ENCODE measurements at regions not wholly inside any gene's neighbourhood (a gene's known extent, or its start where the extent isn't known, plus 50 kb on each side); places are given as distances from the start of the nearest gene placed in this dataset.
A peak's percentile ranks its signal among the peaks of the same experiment; 100 is the strongest.
"Not testable (repeated sequence)": the region's sequence is repeated elsewhere in the genome, so short reads cannot be mapped to it uniquely, and the experiment has no call there.

DNA sequence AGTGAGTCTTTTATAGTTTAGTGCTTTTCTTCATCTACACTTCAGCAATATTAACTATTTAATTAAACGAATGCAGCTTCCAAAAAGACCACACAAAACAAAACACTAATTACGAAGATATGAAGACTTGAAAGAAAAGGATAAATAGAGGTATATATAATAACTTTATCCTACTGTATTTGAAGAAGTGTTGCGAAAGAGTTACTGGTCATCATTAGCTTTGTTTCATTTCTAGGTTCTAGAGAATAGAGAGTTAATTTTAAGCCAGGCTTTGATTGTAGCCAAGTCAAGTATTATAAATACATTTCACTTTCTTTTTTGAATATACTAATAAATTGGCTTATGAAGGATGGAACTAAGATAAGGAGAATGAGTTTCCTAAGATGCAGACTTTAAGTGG, 416.8 kb upstream of the GBE1 start:
- intact Hi-C loops (cut with DNase I; ENCODE audit: low total_unique reads): no loop called here
- 92% methylated on average over 3 of the region's 3 CpGs for WGBS, 2 donors
- no peaks in the 10 kb centered on the region for H3K36me3 ChIP-seq (ENCODE audit: low read depth, missing control alignments)
- no peaks in the 10 kb centered on the region for H3K27me3 ChIP-seq
- no peak for DNase-seq
- no peak overlapping the region for H3K4me3 ChIP-seq
- H3K9me3 ChIP-seq: no peaks in the 10 kb centered on the region
- TF ChIP-seq, protein P1, sequence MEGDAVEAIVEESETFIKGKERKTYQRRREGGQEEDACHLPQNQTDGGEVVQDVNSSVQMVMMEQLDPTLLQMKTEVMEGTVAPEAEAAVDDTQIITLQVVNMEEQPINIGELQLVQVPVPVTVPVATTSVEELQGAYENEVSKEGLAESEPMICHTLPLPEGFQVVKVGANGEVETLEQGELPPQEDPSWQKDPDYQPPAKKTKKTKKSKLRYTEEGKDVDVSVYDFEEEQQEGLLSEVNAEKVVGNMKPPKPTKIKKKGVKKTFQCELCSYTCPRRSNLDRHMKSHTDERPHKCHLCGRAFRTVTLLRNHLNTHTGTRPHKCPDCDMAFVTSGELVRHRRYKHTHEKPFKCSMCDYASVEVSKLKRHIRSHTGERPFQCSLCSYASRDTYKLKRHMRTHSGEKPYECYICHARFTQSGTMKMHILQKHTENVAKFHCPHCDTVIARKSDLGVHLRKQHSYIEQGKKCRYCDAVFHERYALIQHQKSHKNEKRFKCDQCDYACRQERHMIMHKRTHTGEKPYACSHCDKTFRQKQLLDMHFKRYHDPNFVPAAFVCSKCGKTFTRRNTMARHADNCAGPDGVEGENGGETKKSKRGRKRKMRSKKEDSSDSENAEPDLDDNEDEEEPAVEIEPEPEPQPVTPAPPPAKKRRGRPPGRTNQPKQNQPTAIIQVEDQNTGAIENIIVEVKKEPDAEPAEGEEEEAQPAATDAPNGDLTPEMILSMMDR (IDR thresholded peaks at IDR 0.05): no peak
- no peak for TF ChIP-seq POLR2A (IDR thresholded peaks at IDR 0.05)
- no peaks in the 10 kb centered on the region for H3K4me1 ChIP-seq
- H3K27ac ChIP-seq: no peak overlapping the region

DNA sequence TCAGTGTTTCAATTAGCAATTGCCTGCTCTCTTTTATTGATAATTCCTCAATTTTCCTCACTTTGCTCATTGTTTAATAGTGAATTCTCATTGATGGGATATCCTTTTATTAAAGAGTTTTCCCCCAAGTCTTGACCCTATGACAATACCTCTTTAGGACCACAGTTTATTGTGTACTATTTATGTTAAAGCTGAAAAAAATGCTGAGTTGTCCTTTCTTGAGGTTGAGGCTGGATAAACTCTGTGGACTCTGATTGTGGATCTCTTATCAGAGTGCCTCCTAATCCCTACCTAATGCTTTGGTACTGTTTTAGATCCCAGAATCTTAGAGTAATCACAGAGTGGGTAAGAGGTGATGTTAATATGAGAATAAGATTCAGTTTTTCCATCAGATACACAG, 416.3 kb upstream of the GBE1 start:
- no peak for TF ChIP-seq POLR2A (IDR thresholded peaks at IDR 0.05)
- TF ChIP-seq, protein P1 (IDR thresholded peaks at IDR 0.05): no peak
- H3K4me3 ChIP-seq: no peak overlapping the region
- no peaks in the 10 kb centered on the region for H3K36me3 ChIP-seq (ENCODE audit: low read depth, missing control alignments)
- no peaks in the 10 kb centered on the region for H3K4me1 ChIP-seq
- H3K27ac ChIP-seq: no peak overlapping the region
- no peaks in the 10 kb centered on the region for H3K27me3 ChIP-seq
- no peaks in the 10 kb centered on the region for H3K9me3 ChIP-seq
- intact Hi-C loops (cut with DNase I; ENCODE audit: low total_unique reads): no loop called here
- DNase-seq: no peak

DNA sequence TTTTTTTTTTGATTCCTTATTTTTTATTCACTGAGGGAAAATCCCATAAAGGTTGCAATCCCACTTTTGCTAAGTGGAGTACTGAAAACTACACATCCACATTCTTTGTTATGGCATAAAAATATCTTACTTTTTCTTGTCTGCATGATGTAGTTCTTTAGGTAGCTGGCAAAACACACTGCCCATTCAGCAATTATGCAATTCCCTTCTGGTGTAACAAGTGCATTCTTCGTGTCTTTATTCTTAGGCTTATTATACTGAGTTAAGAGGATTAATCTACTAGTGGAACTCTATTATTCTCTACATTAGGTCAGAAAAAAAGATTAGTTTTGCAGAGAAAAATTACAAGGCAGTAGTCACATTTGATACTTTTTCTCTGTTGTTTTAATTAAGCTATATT, 403.8 kb upstream of the GBE1 start:
- no peaks in the 10 kb centered on the region for H3K4me1 ChIP-seq
- H3K27ac ChIP-seq: no peak overlapping the region
- intact Hi-C loops (cut with DNase I; ENCODE audit: low total_unique reads): no loop called here
- 91 to 93% methylated on average over 1 of the region's 1 CpG for WGBS, 2 donors
- TF ChIP-seq, protein P1 (IDR thresholded peaks at IDR 0.05): no peak
- TF ChIP-seq POLR2A (IDR thresholded peaks at IDR 0.05): no peak
- no peaks in the 10 kb centered on the region for H3K9me3 ChIP-seq
- no peaks in the 10 kb centered on the region for H3K27me3 ChIP-seq
- no peak overlapping the region for H3K4me3 ChIP-seq
- no peaks in the 10 kb centered on the region for H3K36me3 ChIP-seq (ENCODE audit: low read depth, missing control alignments)
- DNase-seq: no peak

DNA sequence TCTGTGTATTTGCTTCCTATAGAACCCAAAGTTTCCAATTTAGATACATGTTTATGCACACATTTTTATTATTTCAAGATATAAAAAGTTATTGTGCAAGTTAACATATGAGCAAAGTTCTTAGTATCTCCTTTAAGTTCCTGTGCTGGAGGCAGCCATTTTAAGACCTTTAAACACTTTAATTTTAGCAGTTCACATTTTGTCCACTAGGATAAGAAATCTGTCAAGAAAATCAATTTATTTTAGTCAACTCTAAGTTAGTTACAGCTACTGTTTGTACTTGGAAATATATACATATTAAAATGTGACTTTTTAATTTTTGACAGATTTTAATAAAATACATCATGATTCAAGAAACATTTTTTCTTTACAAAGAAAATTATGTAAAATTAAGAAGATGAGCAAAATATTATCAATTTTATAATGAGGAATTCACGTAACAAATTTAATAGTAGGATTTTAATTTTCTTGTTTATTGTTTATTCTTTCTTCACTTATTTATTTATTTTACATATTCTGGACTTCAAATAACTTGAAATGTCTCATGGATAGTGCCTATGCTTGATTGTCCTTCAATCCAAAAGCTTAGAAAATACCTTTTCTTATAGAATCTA, 402.6 kb upstream of the GBE1 start:
- intact Hi-C loops (cut with DNase I; ENCODE audit: low total_unique reads): no loop called here
- 84 to 96% methylated on average over 1 of the region's 1 CpG for WGBS, 2 donors
- Histone ChIP-seq H3K27me3 (no peaks in the 10 kb centered on the region), H3K36me3 (ENCODE audit: low read depth, missing control alignments) (no peaks in the 10 kb centered on the region), H3K9me3 (no peaks in the 10 kb centered on the region), H3K27ac (no peak overlapping the region), H3K4me3 (no peak overlapping the region), H3K4me1 (no peaks in the 10 kb centered on the region)
- no peak for DNase-seq
- TF ChIP-seq POLR2A (IDR thresholded peaks at IDR 0.05): no peak
- TF ChIP-seq, protein P1 (IDR thresholded peaks at IDR 0.05): peak in 1 of 3 experiments; percentile 77

DNA sequence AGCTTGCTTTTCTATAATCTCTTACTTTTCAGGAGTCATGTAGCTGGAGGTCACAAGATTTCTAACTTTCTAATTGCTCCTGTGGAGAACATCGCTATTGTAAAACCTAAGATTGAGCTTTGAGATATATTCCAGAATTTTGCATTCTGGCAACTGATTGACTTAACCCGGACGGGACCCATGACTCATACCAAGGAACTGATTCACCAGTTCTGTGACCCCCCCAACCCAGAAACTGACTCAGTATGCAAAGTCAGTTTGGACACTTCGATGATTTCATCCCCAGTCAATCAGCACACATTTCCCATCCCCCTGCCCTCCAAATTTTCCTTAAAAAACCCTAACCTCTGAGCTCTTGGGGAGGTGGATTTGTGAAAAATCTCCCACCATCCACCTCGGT, 396.5 kb upstream of the GBE1 start:
- TF ChIP-seq, protein P1 (IDR thresholded peaks at IDR 0.05): no peak
- TF ChIP-seq POLR2A (IDR thresholded peaks at IDR 0.05): no peak
- Histone ChIP-seq H3K27me3 (no peaks in the 10 kb centered on the region), H3K36me3 (ENCODE audit: low read depth, missing control alignments) (no peaks in the 10 kb centered on the region), H3K4me3 (no peak overlapping the region), H3K4me1 (no peaks in the 10 kb centered on the region), H3K9me3 (no peaks in the 10 kb centered on the region), H3K27ac (no peak overlapping the region)
- 80 to 87% methylated on average over 5 of the region's 5 CpGs for WGBS, 2 donors
- intact Hi-C loops (cut with DNase I; ENCODE audit: low total_unique reads): no loop called here
- DNase-seq: no peak

DNA sequence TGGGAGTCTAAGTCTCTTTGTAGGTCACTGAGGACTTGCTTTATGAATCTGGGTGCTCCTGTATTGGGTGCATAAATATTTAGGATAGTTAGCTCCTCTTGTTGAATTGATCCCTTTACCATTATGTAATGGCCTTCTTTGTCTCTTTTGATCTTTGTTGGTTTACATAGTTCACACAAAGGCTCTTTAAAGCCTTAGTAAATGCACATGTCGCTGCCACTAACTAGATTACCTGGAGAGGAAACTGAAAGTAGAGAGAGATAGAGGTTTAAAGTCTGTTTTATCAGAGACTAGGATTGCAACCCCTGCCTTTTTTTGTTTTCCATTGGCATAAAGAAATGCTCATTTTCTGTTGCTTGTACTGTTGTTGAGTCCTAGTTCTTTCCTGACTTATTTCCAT, 392.4 kb upstream of the GBE1 start:
- DNase-seq; H3K27me3 ChIP-seq; H3K27ac ChIP-seq; H3K4me3 ChIP-seq; H3K36me3 ChIP-seq (ENCODE audit: low read depth, missing control alignments); intact Hi-C loops (cut with DNase I; ENCODE audit: low total_unique reads); H3K9me3 ChIP-seq; H3K4me1 ChIP-seq: not testable (repeated sequence)
- 75 to 89% methylated on average over 1 of the region's 1 CpG for WGBS, 2 donors

Data from testis (tissue), 2 donors.